Muscle of arm (tissue), 1 donor: ENCODE measurements at regions not wholly inside any gene's neighbourhood (a gene's known extent, or its start where the extent isn't known, plus 50 kb on each side); places are given as distances from the start of the nearest gene placed in this dataset.

Source experiments
- DNase-seq: peaks from one replicate; pipeline ENCODE4 v3.0.0-alpha.2; 2013

- DNase-seq: no peak
These were observed 192.1 kb upstream of the MGMT start for GRCh38 chr10:129274748-129275474.

- DNase-seq: no peak
These were observed 191.2 kb upstream of the MGMT start for GRCh38 chr10:129275886-129276285.

- no peak for DNase-seq
These were observed 190.0 kb upstream of the MGMT start for GRCh38 chr10:129277084-129277483.

GRCh38 chr10:129277841-129278240 lies 189.2 kb upstream of the MGMT start:
- DNase-seq: no peak

GRCh38 chr10:129278686-129279085 lies 188.4 kb upstream of the MGMT start:
- DNase-seq: no peak

- DNase-seq: peak; percentile 84
These were observed 187.4 kb upstream of the MGMT start for GRCh38 chr10:129279446-129280154.

GRCh38 chr10:129280155-129280502 lies 186.9 kb upstream of the MGMT start:
- no peak for DNase-seq

GRCh38 chr10:129280908-129281586 lies 186.0 kb upstream of the MGMT start:
- peak; percentile 80 for DNase-seq

GRCh38 chr10:129285459-129285858 lies 181.6 kb upstream of the MGMT start:
- no peak for DNase-seq

- DNase-seq: no peak
These were observed 177.9 kb upstream of the MGMT start for GRCh38 chr10:129288999-129289584.

- no peak for DNase-seq
These were observed 172.9 kb upstream of the MGMT start for GRCh38 chr10:129293991-129294700.

GRCh38 chr10:129294944-129295343 lies 172.1 kb upstream of the MGMT start:
- DNase-seq: no peak

GRCh38 chr10:129305046-129305445 lies 162.0 kb upstream of the MGMT start:
- no peak for DNase-seq

- no peak for DNase-seq
These were observed 159.9 kb upstream of the MGMT start for GRCh38 chr10:129307141-129307540.

GRCh38 chr10:129308953-129309564 lies 158.0 kb upstream of the MGMT start:
- DNase-seq: no peak

GRCh38 chr10:129309565-129309964 lies 157.5 kb upstream of the MGMT start:
- DNase-seq: no peak

- DNase-seq: no peak
These were observed 156.2 kb upstream of the MGMT start for GRCh38 chr10:129310881-129311280.

- DNase-seq: no peak
These were observed 147.1 kb upstream of the MGMT start for GRCh38 chr10:129319934-129320333.

GRCh38 chr10:129320340-129320739 lies 146.7 kb upstream of the MGMT start:
- DNase-seq: no peak

- DNase-seq: no peak
These were observed 145.3 kb upstream of the MGMT start for GRCh38 chr10:129321727-129322126.
